Ishikawa (cell line): ENCODE measurements at regions not wholly inside any gene's neighbourhood (a gene's known extent, or its start where the extent isn't known, plus 50 kb on each side); places are given as distances from the start of the nearest gene placed in this dataset.

Experiments used
- MAX ChIP-seq: IDR thresholded peaks from 2 replicates; pipeline ENCODE4 v1.6.1; 2012
- USF1 ChIP-seq: IDR thresholded peaks from 2 replicates; pipeline ENCODE4 v1.6.1; 2012
- YY1 ChIP-seq: IDR thresholded peaks from 2 replicates; pipeline ENCODE4 v1.6.1; 2012; ENCODE audit warnings: low read depth

- TF ChIP-seq YY1 (no peak), MAX (no peak), USF1 (no peak)
These were observed 298.6 kb upstream of the TMTC1 start for GRCh38 chr12:30082381-30082780.
